Right lobe of liver (tissue), 4 donors: ENCODE measurements at regions not wholly inside any gene's neighbourhood (a gene's known extent, or its start where the extent isn't known, plus 50 kb on each side); places are given as distances from the start of the nearest gene placed in this dataset.

Source experiments
- CTCF ChIP-seq, 4 donors: fragments of 200-600 bp in 3 of 4; fragments of 450-650 bp in 1 of 4; IDR thresholded peaks; one replicate each; pipeline versions ENCODE4 v1.5.1 to v1.8.0; 2016 to 2022; ENCODE audit warnings: antibody characterized with exemption in 4 of 4, mild to moderate bottlenecking in 2 of 4
- POLR2A ChIP-seq: fragments of 450-650 bp; IDR thresholded peaks from one replicate; pipeline ENCODE4 v1.6.1; 2017; ENCODE audit warnings: antibody characterized with exemption, mild to moderate bottlenecking
- donor health status: DM: no; HTN: no; CAD: no.
- donor health status: DM: no; HTN: no; CAD: no.
- donor health status: DM: no; HTN: yes; CAD: no.

GRCh38 chr18:24818441-24818840 is 358.0 kb downstream of the HRH4 start:
- no peak for TF ChIP-seq CTCF (IDR thresholded peaks at IDR 0.05)
- no peak for TF ChIP-seq POLR2A
